ENCODE measurements at regions not wholly inside any gene's neighbourhood (a gene's known extent, or its start where the extent isn't known, plus 50 kb on each side); places are given as distances from the start of the nearest gene placed in this dataset.
"Not testable (repeated sequence)": the region's sequence is repeated elsewhere in the genome, so short reads cannot be mapped to it uniquely, and the experiment has no call there.

GRCh38 chr11:109697140-109697843 is 275.3 kb downstream of the C11orf87 start:
- no peak overlapping the region for H3K4me3 ChIP-seq (ENCODE audit: low read length)
- DNase-seq (ENCODE audit: low read depth), result peak; percentile 5
- TF ChIP-seq, protein P1, sequence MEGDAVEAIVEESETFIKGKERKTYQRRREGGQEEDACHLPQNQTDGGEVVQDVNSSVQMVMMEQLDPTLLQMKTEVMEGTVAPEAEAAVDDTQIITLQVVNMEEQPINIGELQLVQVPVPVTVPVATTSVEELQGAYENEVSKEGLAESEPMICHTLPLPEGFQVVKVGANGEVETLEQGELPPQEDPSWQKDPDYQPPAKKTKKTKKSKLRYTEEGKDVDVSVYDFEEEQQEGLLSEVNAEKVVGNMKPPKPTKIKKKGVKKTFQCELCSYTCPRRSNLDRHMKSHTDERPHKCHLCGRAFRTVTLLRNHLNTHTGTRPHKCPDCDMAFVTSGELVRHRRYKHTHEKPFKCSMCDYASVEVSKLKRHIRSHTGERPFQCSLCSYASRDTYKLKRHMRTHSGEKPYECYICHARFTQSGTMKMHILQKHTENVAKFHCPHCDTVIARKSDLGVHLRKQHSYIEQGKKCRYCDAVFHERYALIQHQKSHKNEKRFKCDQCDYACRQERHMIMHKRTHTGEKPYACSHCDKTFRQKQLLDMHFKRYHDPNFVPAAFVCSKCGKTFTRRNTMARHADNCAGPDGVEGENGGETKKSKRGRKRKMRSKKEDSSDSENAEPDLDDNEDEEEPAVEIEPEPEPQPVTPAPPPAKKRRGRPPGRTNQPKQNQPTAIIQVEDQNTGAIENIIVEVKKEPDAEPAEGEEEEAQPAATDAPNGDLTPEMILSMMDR (conservative IDR thresholded peaks at IDR 0.05; ENCODE audit: low read depth, low read length), result peak; percentile 74

GRCh38 chr11:109698237-109698636 is 276.2 kb downstream of the C11orf87 start:
- no peak overlapping the region for H3K4me3 ChIP-seq (ENCODE audit: low read length)
- DNase-seq (ENCODE audit: low read depth), result no peak
- TF ChIP-seq, protein P1 (conservative IDR thresholded peaks at IDR 0.05; ENCODE audit: low read depth, low read length), result no peak

DNA sequence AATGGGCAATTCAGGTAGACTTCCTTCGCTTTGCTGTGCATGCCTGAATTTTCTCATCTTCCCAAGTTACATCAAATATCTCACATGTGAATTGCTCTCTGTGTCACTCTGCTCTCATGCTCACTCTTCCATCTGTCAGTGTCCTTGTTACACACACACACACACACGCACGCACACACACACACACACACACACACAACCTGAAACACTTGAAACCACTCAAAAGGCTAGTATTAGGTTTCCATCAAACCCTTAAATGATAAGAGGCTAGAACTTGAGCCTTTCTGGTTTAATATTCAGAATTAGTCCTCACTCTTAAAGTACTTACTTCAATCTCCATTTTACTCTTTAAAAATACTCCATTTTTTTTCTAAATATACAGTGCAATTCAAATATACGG is 282.4 kb downstream of the C11orf87 start:
- DNase-seq (ENCODE audit: low read depth), result no peak
- H3K4me3 ChIP-seq (ENCODE audit: low read length), result no peak overlapping the region
- TF ChIP-seq, protein P1 (conservative IDR thresholded peaks at IDR 0.05; ENCODE audit: low read depth, low read length), result no peak

- DNase-seq (ENCODE audit: low read depth), result no peak
- TF ChIP-seq, protein P1 (conservative IDR thresholded peaks at IDR 0.05; ENCODE audit: low read depth, low read length), result no peak
- no peak overlapping the region for H3K4me3 ChIP-seq (ENCODE audit: low read length)
Observed at GRCh38 chr11:109706945-109707344, 285.0 kb downstream of the C11orf87 start.

GRCh38 chr11:109707411-109707810 is 285.4 kb downstream of the C11orf87 start:
- DNase-seq (ENCODE audit: low read depth), result no peak
- no peak overlapping the region for H3K4me3 ChIP-seq (ENCODE audit: low read length)
- TF ChIP-seq, protein P1 (conservative IDR thresholded peaks at IDR 0.05; ENCODE audit: low read depth, low read length), result no peak

DNA sequence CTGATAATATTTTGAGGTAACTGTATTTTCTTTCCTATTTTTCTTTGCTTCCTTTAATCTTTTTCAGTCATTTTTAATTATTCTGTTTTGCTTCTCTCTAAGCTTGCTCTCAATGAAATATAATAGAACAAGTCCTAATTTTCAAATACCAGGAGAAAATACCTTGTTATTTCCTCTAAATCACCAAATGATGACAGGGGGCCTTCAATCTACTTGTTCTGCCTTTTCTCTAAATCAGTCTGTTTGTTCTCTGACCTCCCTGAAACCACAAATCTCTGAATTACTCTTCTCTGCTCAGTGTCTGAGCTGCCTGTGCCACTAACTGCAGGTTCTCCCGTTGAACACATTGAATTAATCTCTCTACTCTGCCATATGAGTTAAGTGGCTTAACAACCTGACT is 286.2 kb downstream of the C11orf87 start:
- DNase-seq (ENCODE audit: low read depth), result no peak
- H3K4me3 ChIP-seq (ENCODE audit: low read length), result no peak overlapping the region
- TF ChIP-seq, protein P1 (conservative IDR thresholded peaks at IDR 0.05; ENCODE audit: low read depth, low read length), result no peak

DNA sequence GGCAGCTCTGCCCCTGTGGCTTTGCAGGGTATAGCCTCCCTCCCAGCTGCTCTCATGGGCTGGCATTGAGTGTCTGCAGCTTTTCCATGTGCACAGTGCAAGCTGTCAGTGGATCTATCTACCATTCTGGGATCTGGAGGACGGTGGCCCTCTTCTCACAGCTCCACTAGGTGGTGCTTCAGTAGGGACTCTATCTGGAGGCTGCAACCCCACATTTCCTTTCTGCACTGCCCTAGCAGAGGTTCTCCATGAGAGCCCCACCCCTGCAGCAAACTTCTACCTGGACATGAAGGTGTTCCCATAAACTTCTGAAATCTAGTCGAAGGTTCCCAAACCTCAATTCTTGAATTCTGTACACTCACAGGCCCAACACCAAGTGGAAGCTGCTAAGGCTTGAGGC is 292.5 kb downstream of the C11orf87 start:
- DNase-seq (ENCODE audit: low read depth), result not testable (repeated sequence)

GRCh38 chr11:109715424-109715823 is 293.4 kb downstream of the C11orf87 start:
- not testable (repeated sequence) for H3K4me3 ChIP-seq (ENCODE audit: low read length); DNase-seq (ENCODE audit: low read depth)

More for the DNA sequence above, 292.5 kb downstream of the C11orf87 start:
- not testable (repeated sequence) for H3K4me3 ChIP-seq (ENCODE audit: low read length)

Data from retinal pigment epithelial cell (primary cell).